H9 (cell line): ENCODE measurements at regions not wholly inside any gene's neighbourhood (a gene's known extent, or its start where the extent isn't known, plus 50 kb on each side); places are given as distances from the start of the nearest gene placed in this dataset.

Source experiments
- DNase-seq: peaks from one replicate; pipeline ENCODE4 v3.0.0-alpha.2; 2017
- H2AFZ ChIP-seq: one replicate; pipeline ENCODE4 v1.6.1; 2013; ENCODE audit warnings: mild to moderate bottlenecking, low read length, control low read depth, moderate library complexity
- H2AK5ac ChIP-seq: 2 replicates; pipeline ENCODE4 v1.6.1; 2013; ENCODE audit warnings: low read length, control low read depth, mixed read lengths; ENCODE audit not compliant: insufficient read length
- H2BK120ac ChIP-seq: one replicate; pipeline ENCODE4 v1.6.1; 2013; ENCODE audit warnings: low read depth, mild to moderate bottlenecking, low read length, control low read depth, inconsistent platforms; ENCODE audit not compliant: poor library complexity, severe bottlenecking
- H2BK12ac ChIP-seq: 2 replicates; pipeline ENCODE4 v1.6.1; 2013; ENCODE audit warnings: low read length, control low read depth, mixed read lengths, low read depth; ENCODE audit not compliant: insufficient read length
- H2BK15ac ChIP-seq: 2 replicates; pipeline ENCODE4 v1.6.1; 2013; ENCODE audit warnings: low read depth, low read length, control low read depth
- H2BK20ac ChIP-seq: one replicate; pipeline ENCODE4 v1.6.1; 2013; ENCODE audit warnings: low read depth, mild to moderate bottlenecking, low read length, control low read depth, inconsistent platforms; ENCODE audit not compliant: poor library complexity, severe bottlenecking
- H2BK5ac ChIP-seq: 2 replicates; pipeline ENCODE4 v1.6.1; 2013; ENCODE audit warnings: low read length, control low read depth, mixed read lengths; ENCODE audit not compliant: insufficient read length
- H3K14ac ChIP-seq: 2 replicates; pipeline ENCODE4 v1.6.1; 2013; ENCODE audit warnings: low read length, control low read depth; ENCODE audit not compliant: insufficient read depth
- H3K18ac ChIP-seq: 2 replicates; pipeline ENCODE4 v1.6.1; 2013; ENCODE audit warnings: low read depth, mild to moderate bottlenecking, mixed read lengths, low read length, control low read depth; ENCODE audit not compliant: insufficient read length
- H3K23ac ChIP-seq: 2 replicates; pipeline ENCODE4 v1.6.1; 2013; ENCODE audit warnings: low read length, control low read depth, mixed read lengths, low read depth; ENCODE audit not compliant: insufficient read length
- H3K23me2 ChIP-seq: 2 replicates; pipeline ENCODE4 v1.6.1; 2013; ENCODE audit warnings: low read depth, mild to moderate bottlenecking, mixed read lengths, low read length, control low read depth; ENCODE audit not compliant: insufficient read length, poor library complexity, severe bottlenecking
- H3K27ac ChIP-seq: 2 replicates; pipeline ENCODE4 v1.5.1; 2013; ENCODE audit warnings: low read length, control low read depth, mixed read lengths, low read depth; ENCODE audit not compliant: insufficient read length
- H3K27me3 ChIP-seq: 2 replicates; pipeline ENCODE4 v1.6.1; 2013; ENCODE audit warnings: low read length, control low read depth, inconsistent platforms; ENCODE audit not compliant: insufficient read depth
- H3K4ac ChIP-seq: 2 replicates; pipeline ENCODE4 v1.6.1; 2013; ENCODE audit warnings: low read depth, mild to moderate bottlenecking, control low read depth, inconsistent platforms, low read length, moderate library complexity
- H3K4me1 ChIP-seq: 2 replicates; pipeline ENCODE4 v1.6.1; 2013; ENCODE audit warnings: low read length, control low read depth, inconsistent platforms; ENCODE audit not compliant: insufficient read depth
- H3K4me2 ChIP-seq: 2 replicates; pipeline ENCODE4 v1.6.1; 2013; ENCODE audit warnings: low read length, control low read depth, mixed read lengths; ENCODE audit not compliant: insufficient read length, insufficient read depth
- H3K56ac ChIP-seq: 2 replicates; pipeline ENCODE4 v1.6.1; 2013; ENCODE audit warnings: low read depth, mild to moderate bottlenecking, mixed read lengths, low read length, control low read depth; ENCODE audit not compliant: insufficient read length
- H3K79me1 ChIP-seq: 2 replicates; pipeline ENCODE4 v1.6.1; 2013; ENCODE audit warnings: low read depth, mild to moderate bottlenecking, moderate library complexity, low read length, control low read depth, inconsistent platforms; ENCODE audit not compliant: insufficient read depth, poor library complexity, severe bottlenecking
- H3K79me2 ChIP-seq: 2 replicates; pipeline ENCODE4 v1.6.1; 2013; ENCODE audit warnings: low read length, control low read depth, inconsistent platforms; ENCODE audit not compliant: insufficient read depth
- H3K9ac ChIP-seq: 2 replicates; pipeline ENCODE4 v1.6.1; 2013; ENCODE audit warnings: low read length, control low read depth, mixed read lengths; ENCODE audit not compliant: insufficient read length; ENCODE audit errors: extremely low read depth
- H3K9me3 ChIP-seq: one replicate; pipeline ENCODE4 v1.6.1; 2013; ENCODE audit warnings: low read depth, low read length, inconsistent platforms; ENCODE audit not compliant: control insufficient read depth
- H3T11ph ChIP-seq: one replicate; pipeline ENCODE4 v1.6.1; 2013; ENCODE audit warnings: mild to moderate bottlenecking, low read length, control low read depth, inconsistent platforms
- H4K20me1 ChIP-seq: one replicate; pipeline ENCODE4 v1.6.1; 2013; ENCODE audit not compliant: control insufficient read depth, insufficient read length, insufficient read depth
- H4K5ac ChIP-seq: 2 replicates; pipeline ENCODE4 v1.6.1; 2013; ENCODE audit warnings: low read depth, mild to moderate bottlenecking, mixed read lengths, low read length, control low read depth; ENCODE audit not compliant: insufficient read length
- H4K8ac ChIP-seq: replicated peaks from 2 replicates; pipeline ENCODE4 v1.6.1; 2013; ENCODE audit warnings: low read length, control low read depth, mixed read lengths, low read depth; ENCODE audit not compliant: insufficient read length
- H4K91ac ChIP-seq: 2 replicates; pipeline ENCODE4 v1.6.1; 2013; ENCODE audit warnings: low read depth, mild to moderate bottlenecking, moderate library complexity, mixed read lengths, low read length, control low read depth; ENCODE audit not compliant: insufficient read length
- H3K27ac Mint-ChIP-seq, 3 experiments: 2 replicates in 2 of 3; 3 replicates in 1 of 3; pipeline ENCODE4 v1.8.0; 2020 to 2021; ENCODE audit warnings: mixed read lengths in 3 of 3, mild to moderate bottlenecking in 1 of 3, moderate library complexity in 1 of 3
- H3K27me3 Mint-ChIP-seq: 2 replicates; pipeline ENCODE4 v1.8.0; 2021; ENCODE audit warnings: low read depth, mild to moderate bottlenecking, moderate library complexity, mixed read lengths
- H3K36me3 Mint-ChIP-seq, 3 experiments: 2 replicates in 2 of 3; 3 replicates in 1 of 3; pipeline ENCODE4 v1.8.0; 2020 to 2021; ENCODE audit warnings: low read depth in 3 of 3, mixed read lengths in 3 of 3; ENCODE audit not compliant: insufficient read depth in 1 of 3
- H3K4me1 Mint-ChIP-seq, 2 experiments: 2 replicates each; pipeline ENCODE4 v1.8.0; 2020; ENCODE audit warnings: mixed read lengths in 2 of 2
- H3K4me3 Mint-ChIP-seq, 2 experiments: 2 replicates in 1 of 2; 3 replicates in 1 of 2; pipeline ENCODE4 v1.8.0; 2020 to 2021; ENCODE audit warnings: mild to moderate bottlenecking in 2 of 2, mixed read lengths in 2 of 2, moderate library complexity in 1 of 2
- H3K9me3 Mint-ChIP-seq, 2 experiments: 2 replicates in 1 of 2; 3 replicates in 1 of 2; pipeline ENCODE4 v1.8.0; 2020; ENCODE audit warnings: mild to moderate bottlenecking in 2 of 2, mixed read lengths in 2 of 2, moderate library complexity in 1 of 2
- CTCF ChIP-seq: fragments of 200-600 bp; sonication (generic); conservative IDR thresholded peaks from 3 replicates; pipeline ENCODE4 v1.8.0; 2021; ENCODE audit warnings: antibody characterized with exemption, mild to moderate bottlenecking
- WGBS: extraction: QIAGEN DNeasy Blood & Tissue Kit; methylation state at CpG from one replicate; pipeline ENCODE4 v1.1.7; 2013; ENCODE audit warnings: missing lambda C conversion rate, low lambda C conversion rate, mixed read lengths; ENCODE audit not compliant: insufficient read length; ENCODE audit errors: extremely low coverage; 5-methylcytosine and 5-hydroxymethylcytosine counted together

DNA sequence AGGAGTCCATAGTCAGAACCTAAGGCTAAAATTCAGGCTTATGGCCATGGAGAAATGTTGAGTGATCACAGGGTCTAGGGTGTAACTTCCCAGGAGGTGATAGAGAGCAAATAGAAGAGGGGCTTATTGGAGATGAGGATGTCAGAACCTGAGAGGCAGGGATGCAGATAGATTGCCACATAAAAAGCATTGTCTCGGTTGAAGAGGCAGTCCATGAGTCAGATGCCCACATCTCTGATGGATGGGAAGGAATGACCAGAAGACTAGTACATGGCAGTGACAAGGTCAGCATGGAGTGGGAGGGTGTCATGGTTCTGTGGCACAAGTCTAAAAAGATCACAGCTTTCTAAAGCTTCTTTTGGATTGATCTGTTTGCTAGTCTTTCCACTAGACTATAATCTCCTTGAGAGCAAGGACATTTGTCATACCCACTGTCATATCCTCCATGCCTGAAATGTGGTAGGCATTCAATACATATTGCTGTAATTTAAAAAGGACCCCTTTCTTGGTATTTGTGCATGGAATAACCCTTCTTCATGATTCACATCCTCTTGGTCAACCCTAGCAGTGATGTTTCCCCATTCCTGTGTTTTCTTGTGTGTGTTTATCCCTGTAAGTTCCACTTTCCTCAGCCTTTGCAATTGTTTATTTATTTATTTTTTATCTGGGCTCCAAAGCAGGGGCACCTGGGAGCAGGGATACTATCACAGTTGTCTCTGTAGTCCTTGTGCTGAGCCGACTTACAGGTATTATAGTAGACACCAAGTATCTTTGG, 613.4 kb upstream of the CFAP20DC start:
- Histone ChIP-seq H3K9me3 (no peaks in the 10 kb centered on the region), H4K5ac (no peak overlapping the region), H2BK15ac (no peak overlapping the region), H2AK5ac (no peak overlapping the region), H2AFZ (no peak overlapping the region), H3K27me3 (no peaks in the 10 kb centered on the region), H3K14ac (no peak overlapping the region), H2BK5ac (no peak overlapping the region), H2BK20ac (no peak overlapping the region), H3K4me2 (no peak overlapping the region), H3K9ac (no peak overlapping the region), H3K79me2 (no peaks in the 10 kb centered on the region), H3K27ac (no peak overlapping the region), H4K20me1 (no peaks in the 10 kb centered on the region), H2BK120ac (no peak overlapping the region), H4K8ac (no peak overlapping the region), H3K79me1 (no peaks in the 10 kb centered on the region), H3K4me1 (no peaks in the 10 kb centered on the region), H3K18ac (no peak overlapping the region), H2BK12ac (no peak overlapping the region), H3K4ac (no peak overlapping the region), H4K91ac (no peak overlapping the region), H3K23ac (no peak overlapping the region), H3T11ph (no peak overlapping the region), H3K23me2 (no peaks in the 10 kb centered on the region), H3K56ac (no peak overlapping the region)
- Mint-ChIP-seq H3K27ac (no peak overlapping the region), H3K4me1 (peaks cover 13 to 15% of the 10 kb centered on the region in 2 experiments), H3K36me3 (peaks cover 0 to 1% (median 0%) of the 10 kb centered on the region in 3 experiments; a peak in 1 of 7 replicates), H3K9me3 (no peaks in the 10 kb centered on the region; a peak in 1 of 5 replicates), H3K27me3 (peaks cover 3% of the 10 kb centered on the region), H3K4me3 (no peak overlapping the region)
- DNase-seq: no peak
- whole genome bisulfite sequencing: no CpG with 5 or more reads among the region's 2 CpGs
- no peak for TF ChIP-seq CTCF
